GM13976 (cell line): ENCODE measurements at regions not wholly inside any gene's neighbourhood (a gene's known extent, or its start where the extent isn't known, plus 50 kb on each side); places are given as distances from the start of the nearest gene placed in this dataset.

ENCODE experiments used
- DNase-seq: peaks from one replicate; pipeline ENCODE4 v3.0.0; 2012; ENCODE audit warnings: low spot score
- in situ Hi-C: fragments of 300-500 bp; cut with MboI; formaldehyde crosslinking; loops from one replicate; pipeline ENCODE4 v1.12.0; 2022; ENCODE audit warnings: low sequenced_read_pairs, mixed read lengths, inconsistent platforms; ENCODE audit not compliant: unreplicated experiment
- TF ChIP-seq, protein P1 (sequence below): IDR thresholded peaks from 2 replicates; pipeline ENCODE4 v1.5.1; 2012; ENCODE audit warnings: borderline replicate concordance, mild to moderate bottlenecking; ENCODE audit not compliant: insufficient read depth; ENCODE audit errors: extremely low read depth, missing control alignments, control extremely low read depth

DNA sequence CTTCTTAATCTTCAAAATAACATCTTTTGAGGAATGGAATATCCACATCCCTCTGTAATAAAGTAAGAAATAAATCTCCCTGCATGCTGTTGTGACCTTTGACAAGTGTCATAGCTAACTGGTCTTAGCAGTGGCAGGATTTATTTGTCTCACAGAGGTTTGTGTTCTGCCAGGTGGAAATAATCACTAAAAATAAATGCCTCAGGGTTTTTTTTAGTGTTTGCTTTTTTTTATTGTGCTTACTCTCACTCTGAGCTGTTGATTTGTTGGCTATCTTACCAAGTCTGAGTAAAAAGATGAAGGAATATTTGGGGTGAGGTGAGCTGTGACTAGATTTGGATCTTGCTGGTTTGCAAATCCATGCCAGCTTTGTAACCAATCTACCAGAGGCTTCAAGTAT, 285.4 kb downstream of the ALG10B start:
- no peak for DNase-seq
- TF ChIP-seq, protein P1, sequence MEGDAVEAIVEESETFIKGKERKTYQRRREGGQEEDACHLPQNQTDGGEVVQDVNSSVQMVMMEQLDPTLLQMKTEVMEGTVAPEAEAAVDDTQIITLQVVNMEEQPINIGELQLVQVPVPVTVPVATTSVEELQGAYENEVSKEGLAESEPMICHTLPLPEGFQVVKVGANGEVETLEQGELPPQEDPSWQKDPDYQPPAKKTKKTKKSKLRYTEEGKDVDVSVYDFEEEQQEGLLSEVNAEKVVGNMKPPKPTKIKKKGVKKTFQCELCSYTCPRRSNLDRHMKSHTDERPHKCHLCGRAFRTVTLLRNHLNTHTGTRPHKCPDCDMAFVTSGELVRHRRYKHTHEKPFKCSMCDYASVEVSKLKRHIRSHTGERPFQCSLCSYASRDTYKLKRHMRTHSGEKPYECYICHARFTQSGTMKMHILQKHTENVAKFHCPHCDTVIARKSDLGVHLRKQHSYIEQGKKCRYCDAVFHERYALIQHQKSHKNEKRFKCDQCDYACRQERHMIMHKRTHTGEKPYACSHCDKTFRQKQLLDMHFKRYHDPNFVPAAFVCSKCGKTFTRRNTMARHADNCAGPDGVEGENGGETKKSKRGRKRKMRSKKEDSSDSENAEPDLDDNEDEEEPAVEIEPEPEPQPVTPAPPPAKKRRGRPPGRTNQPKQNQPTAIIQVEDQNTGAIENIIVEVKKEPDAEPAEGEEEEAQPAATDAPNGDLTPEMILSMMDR, result no peak
- in situ Hi-C loops, result no loop called here
